ENCODE measurements at regions not wholly inside any gene's neighbourhood (a gene's known extent, or its start where the extent isn't known, plus 50 kb on each side); places are given as distances from the start of the nearest gene placed in this dataset.
A peak's percentile ranks its signal among the peaks of the same experiment; 100 is the strongest.

GRCh38 chr4:111537871-111538270 lies 607.4 kb upstream of the FAM241A start:
- DNase-seq (ENCODE audit: low read depth in 2 of 3, low spot score in 2 of 3) = no peak

- DNase-seq (ENCODE audit: low read depth in 2 of 3, low spot score in 2 of 3) = no peak
Observed at GRCh38 chr4:111540671-111541070, 604.6 kb upstream of the FAM241A start.

GRCh38 chr4:111542056-111542455 lies 603.2 kb upstream of the FAM241A start:
- DNase-seq (ENCODE audit: low read depth in 2 of 3, low spot score in 2 of 3) = no peak

- no peak for DNase-seq (ENCODE audit: low read depth in 2 of 3, low spot score in 2 of 3)
Observed at GRCh38 chr4:111546881-111547280, 598.4 kb upstream of the FAM241A start.

GRCh38 chr4:111556141-111556781 lies 589.0 kb upstream of the FAM241A start:
- DNase-seq (ENCODE audit: low read depth in 2 of 3, low spot score in 2 of 3) = no peak

- no peak for DNase-seq (ENCODE audit: low read depth in 2 of 3, low spot score in 2 of 3)
Observed at GRCh38 chr4:111556851-111557250, 588.4 kb upstream of the FAM241A start.

GRCh38 chr4:111562826-111563225 lies 582.4 kb upstream of the FAM241A start:
- no peak for DNase-seq (ENCODE audit: low read depth in 2 of 3, low spot score in 2 of 3)

- no peak for DNase-seq (ENCODE audit: low read depth in 2 of 3, low spot score in 2 of 3)
Observed at GRCh38 chr4:111572470-111572869, 572.8 kb upstream of the FAM241A start.

- DNase-seq (ENCODE audit: low read depth in 2 of 3, low spot score in 2 of 3) = no peak
Observed at GRCh38 chr4:111573386-111573785, 571.9 kb upstream of the FAM241A start.

GRCh38 chr4:111579767-111580166 lies 565.5 kb upstream of the FAM241A start:
- no peak for DNase-seq (ENCODE audit: low read depth in 2 of 3, low spot score in 2 of 3)

GRCh38 chr4:111595456-111595855 lies 549.8 kb upstream of the FAM241A start:
- DNase-seq (ENCODE audit: low read depth in 2 of 3, low spot score in 2 of 3) = no peak

- no peak for DNase-seq (ENCODE audit: low read depth in 2 of 3, low spot score in 2 of 3)
Observed at GRCh38 chr4:111596491-111596890, 548.8 kb upstream of the FAM241A start.

GRCh38 chr4:111601671-111602070 lies 543.6 kb upstream of the FAM241A start:
- no peak for DNase-seq (ENCODE audit: low read depth in 2 of 3, low spot score in 2 of 3)

- no peak for DNase-seq (ENCODE audit: low read depth in 2 of 3, low spot score in 2 of 3)
Observed at GRCh38 chr4:111602848-111603247, 542.4 kb upstream of the FAM241A start.

GRCh38 chr4:111605111-111605510 lies 540.1 kb upstream of the FAM241A start:
- no peak for DNase-seq (ENCODE audit: low read depth in 2 of 3, low spot score in 2 of 3)

- DNase-seq (ENCODE audit: low read depth in 2 of 3, low spot score in 2 of 3) = no peak
Observed at GRCh38 chr4:111610681-111611080, 534.6 kb upstream of the FAM241A start.

- no peak for DNase-seq (ENCODE audit: low read depth in 2 of 3, low spot score in 2 of 3)
Observed at GRCh38 chr4:111618908-111619307, 526.3 kb upstream of the FAM241A start.

GRCh38 chr4:111628437-111628836 lies 516.8 kb upstream of the FAM241A start:
- DNase-seq (ENCODE audit: low read depth in 2 of 3, low spot score in 2 of 3) = no peak

GRCh38 chr4:111630705-111631104 lies 514.5 kb upstream of the FAM241A start:
- DNase-seq (ENCODE audit: low read depth in 2 of 3, low spot score in 2 of 3) = no peak

- DNase-seq (ENCODE audit: low read depth in 2 of 3, low spot score in 2 of 3) = peak in 1 of 3 donors; percentile 45
Observed at GRCh38 chr4:111631215-111631999, 513.8 kb upstream of the FAM241A start.

GRCh38 chr4:111632641-111633151 lies 512.6 kb upstream of the FAM241A start:
- DNase-seq (ENCODE audit: low read depth in 2 of 3, low spot score in 2 of 3) = no peak

GRCh38 chr4:111633663-111634266 lies 511.5 kb upstream of the FAM241A start:
- DNase-seq (ENCODE audit: low read depth in 2 of 3, low spot score in 2 of 3) = no peak

All from hematopoietic multipotent progenitor cell (in vitro differentiated cells).